GM18951 (cell line): ENCODE measurements at regions not wholly inside any gene's neighbourhood (a gene's known extent, or its start where the extent isn't known, plus 50 kb on each side); places are given as distances from the start of the nearest gene placed in this dataset.
"Not testable (repeated sequence)": the region's sequence is repeated elsewhere in the genome, so short reads cannot be mapped to it uniquely, and the experiment has no call there.

ENCODE experiments used
- POLR2A ChIP-seq: IDR thresholded peaks from 4 replicates; pipeline ENCODE4 v1.6.1; 2011; ENCODE audit warnings: mild to moderate bottlenecking; ENCODE audit not compliant: insufficient read length, insufficient read depth; ENCODE audit errors: extremely low read depth
- in situ Hi-C: fragments of 300-500 bp; cut with MboI; formaldehyde crosslinking; loops from one replicate; pipeline ENCODE4 v1.12.0; 2022; ENCODE audit warnings: low sequenced_read_pairs, mixed read lengths, inconsistent platforms; ENCODE audit not compliant: unreplicated experiment

GRCh38 chr1:193413376-193413775 is 227.0 kb upstream of the B3GALT2 start:
- TF ChIP-seq POLR2A: no peak
- in situ Hi-C loops: loop anchor here (25.0 kb wide), 1 partner anchor 874 kb away; no protein-coding TSS in a partner anchor

GRCh38 chr1:193412748-193413147 is 226.3 kb upstream of the B3GALT2 start:
- in situ Hi-C loops: loop anchor here (25.0 kb wide), 1 partner anchor 875 kb away; no protein-coding TSS in a partner anchor
- TF ChIP-seq POLR2A: no peak

- in situ Hi-C loops: loop anchor here (25.0 kb wide), 1 partner anchor 876 kb away; no protein-coding TSS in a partner anchor
- TF ChIP-seq POLR2A: no peak
Measured at GRCh38 chr1:193411714-193412113, 225.3 kb upstream of the B3GALT2 start.

GRCh38 chr1:193411215-193411614 is 224.8 kb upstream of the B3GALT2 start:
- in situ Hi-C loops: loop anchor here (25.0 kb wide), 1 partner anchor 876 kb away; no protein-coding TSS in a partner anchor
- TF ChIP-seq POLR2A: no peak

- in situ Hi-C loops: loop anchor here (25.0 kb wide), 1 partner anchor 878 kb away; no protein-coding TSS in a partner anchor
- TF ChIP-seq POLR2A: no peak
Measured at GRCh38 chr1:193408782-193409293, 222.4 kb upstream of the B3GALT2 start.

- TF ChIP-seq POLR2A: no peak
- in situ Hi-C loops: loop anchor here (25.0 kb wide), 1 partner anchor 880 kb away; no protein-coding TSS in a partner anchor
Measured at GRCh38 chr1:193406901-193407300, 220.5 kb upstream of the B3GALT2 start.

- TF ChIP-seq POLR2A: no peak
Measured at GRCh38 chr1:193404236-193404635, 217.8 kb upstream of the B3GALT2 start.

GRCh38 chr1:193402977-193403376 is 216.6 kb upstream of the B3GALT2 start:
- TF ChIP-seq POLR2A: no peak
- in situ Hi-C loops: loop anchor here (25.0 kb wide), 1 partner anchor 884 kb away; no protein-coding TSS in a partner anchor

More at GRCh38 chr1:193404236-193404635, 217.8 kb upstream of the B3GALT2 start:
- in situ Hi-C loops: loop anchor here (25.0 kb wide), 1 partner anchor 883 kb away; no protein-coding TSS in a partner anchor

- in situ Hi-C loops: loop anchor here (25.0 kb wide), 1 partner anchor 885 kb away; no protein-coding TSS in a partner anchor
- TF ChIP-seq POLR2A: no peak
Measured at GRCh38 chr1:193402037-193402436, 215.6 kb upstream of the B3GALT2 start.

GRCh38 chr1:193394336-193394735 is 207.9 kb upstream of the B3GALT2 start:
- no peak for TF ChIP-seq POLR2A
- in situ Hi-C loops: no loop called here

- no peak for TF ChIP-seq POLR2A
- in situ Hi-C loops: no loop called here
Measured at GRCh38 chr1:193392686-193393085, 206.3 kb upstream of the B3GALT2 start.

GRCh38 chr1:193388683-193389082 is 202.3 kb upstream of the B3GALT2 start:
- in situ Hi-C loops: no loop called here
- no peak for TF ChIP-seq POLR2A

GRCh38 chr1:193388165-193388564 is 201.8 kb upstream of the B3GALT2 start:
- in situ Hi-C loops: no loop called here
- no peak for TF ChIP-seq POLR2A

- in situ Hi-C loops: no loop called here
- no peak for TF ChIP-seq POLR2A
Measured at GRCh38 chr1:193387406-193387805, 201.0 kb upstream of the B3GALT2 start.

- in situ Hi-C loops: not testable (repeated sequence)
Measured at GRCh38 chr1:193378451-193378850, 192.0 kb upstream of the B3GALT2 start.
